ENCODE measurements at regions not wholly inside any gene's neighbourhood (a gene's known extent, or its start where the extent isn't known, plus 50 kb on each side); places are given as distances from the start of the nearest gene placed in this dataset.
"Not testable (repeated sequence)": the region's sequence is repeated elsewhere in the genome, so short reads cannot be mapped to it uniquely, and the experiment has no call there.

- no peak for DNase-seq (ENCODE audit: low read depth)
- TF ChIP-seq MAX (IDR thresholded peaks at IDR 0.05; ENCODE audit: low read depth, low read length) (no peak), MYC (IDR thresholded peaks at IDR 0.05; ENCODE audit: low read depth, low read length) (no peak), POLR2A (IDR thresholded peaks at IDR 0.05; ENCODE audit: extremely low read depth, insufficient read length) (no peak)
- TF ChIP-seq, protein P1, sequence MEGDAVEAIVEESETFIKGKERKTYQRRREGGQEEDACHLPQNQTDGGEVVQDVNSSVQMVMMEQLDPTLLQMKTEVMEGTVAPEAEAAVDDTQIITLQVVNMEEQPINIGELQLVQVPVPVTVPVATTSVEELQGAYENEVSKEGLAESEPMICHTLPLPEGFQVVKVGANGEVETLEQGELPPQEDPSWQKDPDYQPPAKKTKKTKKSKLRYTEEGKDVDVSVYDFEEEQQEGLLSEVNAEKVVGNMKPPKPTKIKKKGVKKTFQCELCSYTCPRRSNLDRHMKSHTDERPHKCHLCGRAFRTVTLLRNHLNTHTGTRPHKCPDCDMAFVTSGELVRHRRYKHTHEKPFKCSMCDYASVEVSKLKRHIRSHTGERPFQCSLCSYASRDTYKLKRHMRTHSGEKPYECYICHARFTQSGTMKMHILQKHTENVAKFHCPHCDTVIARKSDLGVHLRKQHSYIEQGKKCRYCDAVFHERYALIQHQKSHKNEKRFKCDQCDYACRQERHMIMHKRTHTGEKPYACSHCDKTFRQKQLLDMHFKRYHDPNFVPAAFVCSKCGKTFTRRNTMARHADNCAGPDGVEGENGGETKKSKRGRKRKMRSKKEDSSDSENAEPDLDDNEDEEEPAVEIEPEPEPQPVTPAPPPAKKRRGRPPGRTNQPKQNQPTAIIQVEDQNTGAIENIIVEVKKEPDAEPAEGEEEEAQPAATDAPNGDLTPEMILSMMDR (IDR thresholded peaks at IDR 0.05; ENCODE audit: low read depth, low read length) = no peak
Measured at GRCh38 chr15:98350276-98350675, 298.1 kb upstream of the IGF1R start.

DNA sequence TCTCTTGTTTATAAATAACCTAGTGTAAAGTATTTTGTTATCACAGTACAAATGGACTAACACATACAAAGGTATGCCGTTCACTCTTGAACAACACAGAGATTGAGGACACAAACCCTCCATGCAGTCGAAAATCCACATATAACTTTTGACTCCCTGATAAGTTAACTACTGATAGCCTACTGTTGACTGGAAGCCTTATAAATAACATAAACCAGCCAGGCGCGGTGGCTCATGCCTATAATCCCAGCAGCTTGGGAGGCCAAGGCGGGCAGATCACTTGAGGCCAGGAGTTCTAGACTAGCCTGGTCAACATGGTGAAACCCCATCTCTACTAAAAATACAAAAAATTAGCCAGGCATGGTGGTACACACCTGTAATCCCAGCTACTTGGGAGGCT, 290.1 kb upstream of the IGF1R start:
- not testable (repeated sequence) for DNase-seq (ENCODE audit: low read depth); H3K4me3 ChIP-seq (ENCODE audit: low read depth, low read length)

More at GRCh38 chr15:98350276-98350675, 298.1 kb upstream of the IGF1R start:
- no peak overlapping the region for H3K4me3 ChIP-seq (ENCODE audit: low read depth, low read length)

GRCh38 chr15:98358971-98359370, 289.4 kb upstream of the IGF1R start:
- TF ChIP-seq MYC (IDR thresholded peaks at IDR 0.05; ENCODE audit: low read depth, low read length) (no peak), MAX (IDR thresholded peaks at IDR 0.05; ENCODE audit: low read depth, low read length) (no peak), POLR2A (IDR thresholded peaks at IDR 0.05; ENCODE audit: extremely low read depth, insufficient read length) (no peak)
- TF ChIP-seq, protein P1 (IDR thresholded peaks at IDR 0.05; ENCODE audit: low read depth, low read length) = no peak
- no peak overlapping the region for H3K4me3 ChIP-seq (ENCODE audit: low read depth, low read length)
- DNase-seq (ENCODE audit: low read depth) = no peak

- DNase-seq (ENCODE audit: low read depth) = no peak
- TF ChIP-seq, protein P1 (IDR thresholded peaks at IDR 0.05; ENCODE audit: low read depth, low read length) = no peak
- TF ChIP-seq MYC (IDR thresholded peaks at IDR 0.05; ENCODE audit: low read depth, low read length) (no peak), MAX (IDR thresholded peaks at IDR 0.05; ENCODE audit: low read depth, low read length) (no peak), POLR2A (IDR thresholded peaks at IDR 0.05; ENCODE audit: extremely low read depth, insufficient read length) (no peak)
- H3K4me3 ChIP-seq (ENCODE audit: low read depth, low read length) = no peak overlapping the region
Measured at GRCh38 chr15:98363416-98363815, 284.9 kb upstream of the IGF1R start.

GRCh38 chr15:98363955-98364354, 284.4 kb upstream of the IGF1R start:
- TF ChIP-seq POLR2A (IDR thresholded peaks at IDR 0.05; ENCODE audit: extremely low read depth, insufficient read length) = no peak
- H3K4me3 ChIP-seq (ENCODE audit: low read depth, low read length) = no peak overlapping the region
- no peak for DNase-seq (ENCODE audit: low read depth)

DNA sequence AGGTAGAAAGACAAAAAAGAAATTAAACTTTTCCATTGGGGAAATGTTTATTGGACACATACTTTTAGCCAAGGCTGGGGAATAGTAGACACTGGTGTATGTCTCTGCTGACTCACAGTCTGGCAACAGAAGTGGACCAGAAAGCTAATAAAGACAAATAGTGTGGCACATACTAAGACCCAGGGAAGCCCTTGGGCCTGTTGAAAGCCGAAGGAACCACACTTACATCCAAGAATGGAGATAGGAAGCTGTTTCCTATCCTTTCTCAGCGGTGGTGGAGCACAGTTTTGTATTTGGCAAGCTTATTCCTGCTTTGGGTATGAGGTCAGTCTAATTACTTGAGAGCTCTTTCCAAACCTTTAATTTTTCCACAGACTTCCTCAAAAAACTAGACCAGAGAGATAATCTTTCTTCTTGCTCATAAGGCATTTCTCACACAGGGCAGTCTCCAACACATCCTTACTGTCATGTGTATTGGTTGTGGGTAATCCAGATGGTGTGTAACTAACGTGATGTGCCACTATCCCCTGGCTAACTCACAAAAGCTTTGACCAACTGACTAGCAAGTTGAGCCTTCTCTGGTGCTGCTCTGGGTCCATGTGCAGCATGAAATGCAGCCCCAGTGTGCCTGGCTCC, 279.1 kb upstream of the IGF1R start:
- TF ChIP-seq POLR2A (IDR thresholded peaks at IDR 0.05; ENCODE audit: extremely low read depth, insufficient read length) (no peak), MAX (IDR thresholded peaks at IDR 0.05; ENCODE audit: low read depth, low read length) (no peak), MYC (IDR thresholded peaks at IDR 0.05; ENCODE audit: low read depth, low read length) (no peak)
- TF ChIP-seq, protein P1 (IDR thresholded peaks at IDR 0.05; ENCODE audit: low read depth, low read length) = no peak
- no peak overlapping the region for H3K4me3 ChIP-seq (ENCODE audit: low read depth, low read length)
- DNase-seq (ENCODE audit: low read depth) = no peak

Data from NB4 (cell line).